ENCODE measurements at regions not wholly inside any gene's neighbourhood (a gene's known extent, or its start where the extent isn't known, plus 50 kb on each side); places are given as distances from the start of the nearest gene placed in this dataset.
A peak's percentile ranks its signal among the peaks of the same experiment; 100 is the strongest.
"Not testable (repeated sequence)": the region's sequence is repeated elsewhere in the genome, so short reads cannot be mapped to it uniquely, and the experiment has no call there.

GRCh38 chr4:141530627-141531026 lies 105.8 kb upstream of the IL15 start:
- no peak for DNase-seq (ENCODE audit: low spot score)

GRCh38 chr4:141534985-141535384 lies 101.4 kb upstream of the IL15 start:
- no peak for DNase-seq (ENCODE audit: low spot score)

- DNase-seq (ENCODE audit: low spot score), result no peak
These were observed 98.4 kb upstream of the IL15 start for GRCh38 chr4:141538001-141538400.

- DNase-seq (ENCODE audit: low spot score), result no peak
These were observed 95.7 kb upstream of the IL15 start for GRCh38 chr4:141540643-141541042.

GRCh38 chr4:141541851-141542250 lies 94.5 kb upstream of the IL15 start:
- DNase-seq (ENCODE audit: low spot score), result no peak

- DNase-seq (ENCODE audit: low spot score), result no peak
These were observed 93.2 kb upstream of the IL15 start for GRCh38 chr4:141543176-141543575.

GRCh38 chr4:141543706-141544105 lies 92.7 kb upstream of the IL15 start:
- DNase-seq (ENCODE audit: low spot score), result no peak

GRCh38 chr4:141548791-141549190 lies 87.6 kb upstream of the IL15 start:
- DNase-seq (ENCODE audit: low spot score), result no peak

- DNase-seq (ENCODE audit: low spot score), result peak; percentile 40
These were observed 76.3 kb upstream of the IL15 start for GRCh38 chr4:141560056-141560455.

GRCh38 chr4:141562649-141563048 lies 73.7 kb upstream of the IL15 start:
- no peak for DNase-seq (ENCODE audit: low spot score)

GRCh38 chr4:141563723-141564122 lies 72.7 kb upstream of the IL15 start:
- DNase-seq (ENCODE audit: low spot score), result no peak

- DNase-seq (ENCODE audit: low spot score), result not testable (repeated sequence)
These were observed 71.4 kb upstream of the IL15 start for GRCh38 chr4:141564961-141565360.

- no peak for DNase-seq (ENCODE audit: low spot score)
These were observed 70.8 kb upstream of the IL15 start for GRCh38 chr4:141565379-141566089.

GRCh38 chr4:141567326-141567915 lies 69.0 kb upstream of the IL15 start:
- no peak for DNase-seq (ENCODE audit: low spot score)

- peak; percentile 18 for DNase-seq (ENCODE audit: low spot score)
These were observed 67.2 kb upstream of the IL15 start for GRCh38 chr4:141569141-141569540.

- no peak for DNase-seq (ENCODE audit: low spot score)
These were observed 66.1 kb upstream of the IL15 start for GRCh38 chr4:141570290-141570689.

- DNase-seq (ENCODE audit: low spot score), result no peak
These were observed 65.0 kb upstream of the IL15 start for GRCh38 chr4:141571362-141571761.

GRCh38 chr4:141571793-141572192 lies 64.6 kb upstream of the IL15 start:
- DNase-seq (ENCODE audit: low spot score), result no peak

GRCh38 chr4:141573678-141574077 lies 62.7 kb upstream of the IL15 start:
- DNase-seq (ENCODE audit: low spot score), result no peak

- DNase-seq (ENCODE audit: low spot score), result no peak
These were observed 60.5 kb upstream of the IL15 start for GRCh38 chr4:141575884-141576283.

GRCh38 chr4:141576585-141577110 lies 59.7 kb upstream of the IL15 start:
- DNase-seq (ENCODE audit: low spot score), result no peak

- no peak for DNase-seq (ENCODE audit: low spot score)
These were observed 57.9 kb upstream of the IL15 start for GRCh38 chr4:141578451-141578850.

GRCh38 chr4:141580523-141580922 lies 55.9 kb upstream of the IL15 start:
- peak; percentile 16 for DNase-seq (ENCODE audit: low spot score)
